K562 (cell line): ENCODE measurements at regions not wholly inside any gene's neighbourhood (a gene's known extent, or its start where the extent isn't known, plus 50 kb on each side); places are given as distances from the start of the nearest gene placed in this dataset.

Experiments used
- ATAC-seq: fragments of 200-7000 bp; cut with Tn5 transposase; 3 replicates; pipeline ENCODE4 v1.9.1; 2020; ENCODE audit warnings: moderate library complexity
- BruUV-seq: library from RNA; stranded (reverse); fragments of 400-500 nt; replicated peaks from 2 replicates; lab custom pipeline; 2021; lab: Mats Ljungman, UMichigan
- CTCF ChIA-PET: fragments of 300-600 bp; formaldehyde crosslinking; extraction: SDS; loops from one replicate; lab custom pipeline; 2021; ENCODE audit warnings: low intra/inter-chr PET ratio; lab: Yijun Ruan, JAX
- POLR2A ChIA-PET: fragments of 300-600, 350-650 bp; sonication (Branson Sonifier 250); formaldehyde crosslinking; extraction: SDS; loops from one replicate; lab custom pipeline; 2021; ENCODE audit warnings: antibody characterized with exemption, inconsistent platforms; lab: Yijun Ruan, JAX
- DNase-seq, 4 experiments: peaks; one replicate each; pipeline versions ENCODE4 v3.0.0 to v3.0.0-alpha.2; 2011 to 2018; ENCODE audit warnings: low spot score in 3 of 4, mixed read lengths in 3 of 4; ENCODE audit errors: extremely low read depth in 1 of 4
- FAIRE-seq: peaks from 2 replicates; lab custom pipeline; 2011; peaks lifted over from hg19 to GRCh38; lab: Jason Lieb, UNC
- H2AFZ ChIP-seq: 2 replicates; pipeline ENCODE4 v1.6.0; 2011; ENCODE audit warnings: low read depth, low read length, control low read depth, inconsistent platforms
- H3K27ac ChIP-seq: fragments of 200-600 bp; 3 replicates; pipeline ENCODE4 v1.8.0; 2011; ENCODE audit warnings: low read depth, mild to moderate bottlenecking, control low read depth, inconsistent platforms, low read length, moderate library complexity, mixed read lengths; ENCODE audit errors: extremely low read depth
- H3K27me3 ChIP-seq, 2 experiments: fragments of 300-600 bp in 1 of 2; 2 replicates in 1 of 2; 3 replicates in 1 of 2; pipeline versions ENCODE4 v1.6.0 to v1.8.0; 2011; ENCODE audit warnings: inconsistent platforms in 2 of 2, low read length in 2 of 2, mild to moderate bottlenecking in 1 of 2, mixed read lengths in 1 of 2, moderate library complexity in 1 of 2; ENCODE audit not compliant: control insufficient read depth in 2 of 2, insufficient read depth in 2 of 2
- H3K36me3 ChIP-seq: fragments of 300-600 bp; 3 replicates; pipeline ENCODE4 v1.8.0; 2011; ENCODE audit warnings: mild to moderate bottlenecking, low read length, inconsistent platforms; ENCODE audit not compliant: control insufficient read depth, insufficient read depth
- H3K4me1 ChIP-seq, 2 experiments: fragments of 200-600 bp in 1 of 2; replicated peaks in 1 of 2; 2 replicates in 1 of 2; 3 replicates in 1 of 2; pipeline versions ENCODE4 v1.5.1 to v1.8.0; 2011; ENCODE audit warnings: inconsistent platforms in 2 of 2, low read length in 2 of 2, mild to moderate bottlenecking in 1 of 2, mixed read lengths in 1 of 2, moderate library complexity in 1 of 2; ENCODE audit not compliant: control insufficient read depth in 2 of 2, insufficient read depth in 2 of 2
- H3K4me2 ChIP-seq: 2 replicates; pipeline ENCODE4 v1.6.1; 2011; ENCODE audit warnings: low read length, control low read depth, inconsistent platforms, mixed read lengths; ENCODE audit not compliant: insufficient read depth
- H3K4me3 ChIP-seq: fragments of 200-600 bp; sonication (generic), shearing (Covaris generic); 2 replicates; pipeline ENCODE4 v1.5.1; 2016; ENCODE audit warnings: control low read depth, inconsistent platforms
- H3K79me2 ChIP-seq: fragments of 200-600 bp; 3 replicates; pipeline ENCODE4 v1.8.0; 2011; ENCODE audit warnings: low read length, inconsistent platforms; ENCODE audit not compliant: control insufficient read depth, insufficient read depth
- H3K9ac ChIP-seq, 2 experiments: 2 replicates each; pipeline versions ENCODE4 v1.6.0 to v1.6.1; 2011; ENCODE audit warnings: low read depth in 2 of 2, low read length in 2 of 2, control low read depth in 1 of 2, inconsistent platforms in 1 of 2, mild to moderate bottlenecking in 1 of 2, mixed read lengths in 1 of 2; ENCODE audit not compliant: insufficient read depth in 1 of 2
- H3K9me1 ChIP-seq: one replicate; pipeline ENCODE4 v1.6.0; 2011; ENCODE audit warnings: inconsistent platforms, mild to moderate bottlenecking, low read length, moderate library complexity; ENCODE audit not compliant: control insufficient read depth, insufficient read depth
- H3K9me3 ChIP-seq: replicated peaks from 2 replicates; pipeline ENCODE4 v1.5.1; 2011; ENCODE audit warnings: low read depth, low read length, inconsistent platforms; ENCODE audit not compliant: control insufficient read depth, insufficient read depth
- H4K20me1 ChIP-seq: replicated peaks from 2 replicates; pipeline ENCODE4 v1.6.1; 2011; ENCODE audit warnings: low read length, inconsistent platforms, mixed read lengths; ENCODE audit not compliant: control insufficient read depth, insufficient read depth
- ARNT ChIP-seq, 2 experiments: fragments of 450-650 bp; IDR thresholded peaks; 2 replicates each; pipeline ENCODE4 v1.6.1; 2016; ENCODE audit warnings: mild to moderate bottlenecking in 1 of 2
- C11orf30 ChIP-seq: fragments of 450-650 bp; IDR thresholded peaks from 2 replicates; pipeline ENCODE4 v1.6.1; 2016; ENCODE audit warnings: low read depth, mild to moderate bottlenecking
- CREBBP ChIP-seq: IDR thresholded peaks from one replicate; pipeline ENCODE4 v1.6.1; 2012; ENCODE audit warnings: low read depth, mild to moderate bottlenecking, control low read depth, inconsistent platforms, low read length
- CTBP1 ChIP-seq: fragments of 450-650 bp; IDR thresholded peaks from 2 replicates; pipeline ENCODE4 v1.6.1; 2016; ENCODE audit warnings: borderline replicate concordance
- ESRRA ChIP-seq: fragments of 450-650 bp; IDR thresholded peaks from 2 replicates; pipeline ENCODE4 v1.6.1; 2014; ENCODE audit warnings: low read depth, mild to moderate bottlenecking, moderate library complexity, borderline replicate concordance
- HNRNPL ChIP-seq: fragments of 200-400 bp; formaldehyde crosslinking; IDR thresholded peaks from 2 replicates; pipeline ENCODE4 v1.6.1; 2017; ENCODE audit warnings: low read depth, mild to moderate bottlenecking, low read length
- MAFF ChIP-seq: IDR thresholded peaks from 2 replicates; pipeline ENCODE4 v1.6.1; 2012; ENCODE audit warnings: low read length, improper control_type of control experiment
- MAFG ChIP-seq: fragments of 450-650 bp; conservative IDR thresholded peaks from 2 replicates; pipeline ENCODE4 v1.6.1; 2016; ENCODE audit warnings: missing genetic modification characterization, missing compliant biosample characterization
- MAFK ChIP-seq: IDR thresholded peaks from 2 replicates; pipeline ENCODE4 v1.6.1; 2011; ENCODE audit warnings: low read length, improper control_type of control experiment
- PHF20 ChIP-seq: fragments of 450-650 bp; IDR thresholded peaks from 2 replicates; pipeline ENCODE4 v1.6.1; 2018; ENCODE audit not compliant: partially characterized antibody
- TSC22D4 ChIP-seq: fragments of 450-650 bp; IDR thresholded peaks from 2 replicates; pipeline ENCODE4 v1.6.1; 2016; ENCODE audit warnings: missing genetic modification characterization, missing biosample characterization, control low read depth
- ZBTB17 ChIP-seq: fragments of 450-650 bp; formaldehyde crosslinking; IDR thresholded peaks from 2 replicates; pipeline ENCODE4 v1.4.0; 2020; ENCODE audit warnings: mild to moderate bottlenecking
- ZNF24 ChIP-seq: fragments of 450-650 bp; IDR thresholded peaks from 2 replicates; pipeline ENCODE4 v1.6.1; 2016
- ZNF316 ChIP-seq: fragments of 450-650 bp; IDR thresholded peaks from 2 replicates; pipeline ENCODE4 v1.6.1; 2016
- ZSCAN32 ChIP-seq: fragments of 450-650 bp; formaldehyde crosslinking; IDR thresholded peaks from 2 replicates; pipeline ENCODE4 v1.4.0; 2020; ENCODE audit warnings: mild to moderate bottlenecking, moderate library complexity
- WGBS: fragments of 100-300 bp; shearing (Covaris generic); methylation state at CpG from one replicate; pipeline ENCODE4 v1.1.6; 2016; ENCODE audit warnings: low coverage, mixed read lengths; ENCODE audit not compliant: insufficient coverage; ENCODE audit errors: missing lambda C conversion rate; 5-methylcytosine and 5-hydroxymethylcytosine counted together
- in situ Hi-C: fragments of 300-500 bp; cut with MboI; formaldehyde crosslinking; loops from 4 replicates; pipeline ENCODE4 v1.15.0; 2018; ENCODE audit warnings: inconsistent platforms, mixed read lengths
- intact Hi-C: fragments of 100-400 bp; cut with micrococcal nuclease; formaldehyde crosslinking; loops from 2 replicates; pipeline ENCODE4 v1.14.2; 2022
- TF ChIP-seq, protein P1 (sequence below): fragments of 250-450 bp; sonication (Bioruptor Pico); IDR thresholded peaks from 2 replicates; pipeline ENCODE4 v1.8.0; 2021; ENCODE audit warnings: moderate library complexity, mild to moderate bottlenecking, inconsistent platforms
- TF ChIP-seq, protein P2 (sequence below): fragments of 200-800 bp; sonication (Bioruptor generic); IDR thresholded peaks from 2 replicates; pipeline ENCODE4 v1.6.1; 2017; ENCODE audit warnings: missing genetic modification characterization, missing compliant biosample characterization
- TF ChIP-seq, protein P3 (sequence below): sonication (generic); formaldehyde crosslinking; IDR thresholded peaks from 2 replicates; pipeline ENCODE4 v1.5.0; 2020; ENCODE audit warnings: missing genetic modification reagents
- TF ChIP-seq, protein P4 (sequence below), 3 experiments: IDR thresholded peaks in 2 of 3; conservative IDR thresholded peaks in 1 of 3; 2 replicates each; pipeline ENCODE4 v1.5.1; 2011 to 2012; ENCODE audit warnings: low read length in 3 of 3, mild to moderate bottlenecking in 3 of 3, control low read depth in 2 of 3, improper control_type of control experiment in 1 of 3, inconsistent platforms in 1 of 3, low read depth in 1 of 3, mixed read lengths in 1 of 3, moderate library complexity in 1 of 3; ENCODE audit not compliant: insufficient read depth in 2 of 3

DNA sequence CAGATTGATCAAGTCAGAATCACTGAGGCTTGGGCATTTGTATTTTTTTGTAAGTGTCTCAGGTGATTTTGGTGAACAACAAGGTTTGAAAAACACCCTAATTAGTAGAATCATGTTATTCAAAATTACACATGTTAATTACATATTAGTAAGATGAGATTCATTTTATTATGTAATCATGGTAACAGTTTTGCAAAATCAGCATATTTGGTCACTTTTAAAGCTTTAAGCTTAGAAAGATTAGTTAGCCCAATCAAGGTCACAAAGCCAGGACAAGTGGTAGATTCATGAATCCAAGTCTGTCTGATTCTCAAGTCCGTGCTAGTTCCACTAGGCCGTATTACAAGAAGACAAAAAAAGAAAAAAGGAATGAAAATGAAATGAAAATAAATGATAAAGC, 218.4 kb upstream of the FAR2 start:
- H3K27ac ChIP-seq, result no peak overlapping the region
- H3K36me3 ChIP-seq, result no peaks in the 10 kb centered on the region
- no peak overlapping the region for H3K4me2 ChIP-seq
- 0% methylated on average over 2 of the region's 2 CpGs for WGBS
- no peaks in the 10 kb centered on the region for H3K4me1 ChIP-seq
- H4K20me1 ChIP-seq, result no peaks in the 10 kb centered on the region
- no peaks in the 10 kb centered on the region for H3K9me1 ChIP-seq
- H3K9ac ChIP-seq, result no peak overlapping the region
- no peaks in the 10 kb centered on the region for H3K79me2 ChIP-seq
- intact Hi-C loops, result no loop called here
- no peak overlapping the region for H2AFZ ChIP-seq
- in situ Hi-C loops, result no loop called here
- BruUV-seq, result no TSS peak
- DNase-seq (no peak), FAIRE-seq (no peak), ATAC-seq (no peak)
- ChIA-PET CTCF (no interaction called here), POLR2A (no interaction called here)
- TF ChIP-seq ZNF316 (peak; percentile 88), ZSCAN32 (CRISPR knock-in tag) (no peak), MAFK (peak; percentile 85), TSC22D4 (tag) (no peak), ARNT (IDR thresholded peaks at IDR 0.05) (no peak), ZNF24 (no peak), PHF20 (no peak), ZBTB17 (CRISPR knock-in tag) (no peak), HNRNPL (no peak), ESRRA (no peak), C11orf30 (peak; percentile 75), MAFF (peak; percentile 85), CREBBP (no peak), MAFG (tag) (peak; percentile 72), CTBP1 (no peak)
- TF ChIP-seq, protein P1, sequence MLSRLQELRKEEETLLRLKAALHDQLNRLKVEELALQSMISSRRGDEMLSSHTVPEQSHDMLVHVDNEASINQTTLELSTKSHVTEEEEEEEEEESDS (CRISPR knock-in tag), result no peak
- TF ChIP-seq, protein P2, sequence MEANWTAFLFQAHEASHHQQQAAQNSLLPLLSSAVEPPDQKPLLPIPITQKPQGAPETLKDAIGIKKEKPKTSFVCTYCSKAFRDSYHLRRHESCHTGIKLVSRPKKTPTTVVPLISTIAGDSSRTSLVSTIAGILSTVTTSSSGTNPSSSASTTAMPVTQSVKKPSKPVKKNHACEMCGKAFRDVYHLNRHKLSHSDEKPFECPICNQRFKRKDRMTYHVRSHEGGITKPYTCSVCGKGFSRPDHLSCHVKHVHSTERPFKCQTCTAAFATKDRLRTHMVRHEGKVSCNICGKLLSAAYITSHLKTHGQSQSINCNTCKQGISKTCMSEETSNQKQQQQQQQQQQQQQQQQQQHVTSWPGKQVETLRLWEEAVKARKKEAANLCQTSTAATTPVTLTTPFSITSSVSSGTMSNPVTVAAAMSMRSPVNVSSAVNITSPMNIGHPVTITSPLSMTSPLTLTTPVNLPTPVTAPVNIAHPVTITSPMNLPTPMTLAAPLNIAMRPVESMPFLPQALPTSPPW (CRISPR knock-in tag), result no peak
- TF ChIP-seq, protein P3, sequence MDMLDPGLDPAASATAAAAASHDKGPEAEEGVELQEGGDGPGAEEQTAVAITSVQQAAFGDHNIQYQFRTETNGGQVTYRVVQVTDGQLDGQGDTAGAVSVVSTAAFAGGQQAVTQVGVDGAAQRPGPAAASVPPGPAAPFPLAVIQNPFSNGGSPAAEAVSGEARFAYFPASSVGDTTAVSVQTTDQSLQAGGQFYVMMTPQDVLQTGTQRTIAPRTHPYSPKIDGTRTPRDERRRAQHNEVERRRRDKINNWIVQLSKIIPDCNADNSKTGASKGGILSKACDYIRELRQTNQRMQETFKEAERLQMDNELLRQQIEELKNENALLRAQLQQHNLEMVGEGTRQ (CRISPR knock-in tag), result no peak
- TF ChIP-seq, protein P4, sequence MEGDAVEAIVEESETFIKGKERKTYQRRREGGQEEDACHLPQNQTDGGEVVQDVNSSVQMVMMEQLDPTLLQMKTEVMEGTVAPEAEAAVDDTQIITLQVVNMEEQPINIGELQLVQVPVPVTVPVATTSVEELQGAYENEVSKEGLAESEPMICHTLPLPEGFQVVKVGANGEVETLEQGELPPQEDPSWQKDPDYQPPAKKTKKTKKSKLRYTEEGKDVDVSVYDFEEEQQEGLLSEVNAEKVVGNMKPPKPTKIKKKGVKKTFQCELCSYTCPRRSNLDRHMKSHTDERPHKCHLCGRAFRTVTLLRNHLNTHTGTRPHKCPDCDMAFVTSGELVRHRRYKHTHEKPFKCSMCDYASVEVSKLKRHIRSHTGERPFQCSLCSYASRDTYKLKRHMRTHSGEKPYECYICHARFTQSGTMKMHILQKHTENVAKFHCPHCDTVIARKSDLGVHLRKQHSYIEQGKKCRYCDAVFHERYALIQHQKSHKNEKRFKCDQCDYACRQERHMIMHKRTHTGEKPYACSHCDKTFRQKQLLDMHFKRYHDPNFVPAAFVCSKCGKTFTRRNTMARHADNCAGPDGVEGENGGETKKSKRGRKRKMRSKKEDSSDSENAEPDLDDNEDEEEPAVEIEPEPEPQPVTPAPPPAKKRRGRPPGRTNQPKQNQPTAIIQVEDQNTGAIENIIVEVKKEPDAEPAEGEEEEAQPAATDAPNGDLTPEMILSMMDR (IDR thresholded peaks at IDR 0.05 in 2 of 3, conservative IDR thresholded peaks at IDR 0.05 in 1 of 3; ENCODE audit: insufficient read depth in 2 of 3, low read depth in 1 of 3, low read length in 3 of 3), result no peak
- H3K9me3 ChIP-seq, result no peaks in the 10 kb centered on the region
- no peaks in the 10 kb centered on the region for H3K27me3 ChIP-seq
- H3K4me3 ChIP-seq, result no peak overlapping the region
